ENCODE measurements at regions not wholly inside any gene's neighbourhood (a gene's known extent, or its start where the extent isn't known, plus 50 kb on each side); places are given as distances from the start of the nearest gene placed in this dataset.

DNA sequence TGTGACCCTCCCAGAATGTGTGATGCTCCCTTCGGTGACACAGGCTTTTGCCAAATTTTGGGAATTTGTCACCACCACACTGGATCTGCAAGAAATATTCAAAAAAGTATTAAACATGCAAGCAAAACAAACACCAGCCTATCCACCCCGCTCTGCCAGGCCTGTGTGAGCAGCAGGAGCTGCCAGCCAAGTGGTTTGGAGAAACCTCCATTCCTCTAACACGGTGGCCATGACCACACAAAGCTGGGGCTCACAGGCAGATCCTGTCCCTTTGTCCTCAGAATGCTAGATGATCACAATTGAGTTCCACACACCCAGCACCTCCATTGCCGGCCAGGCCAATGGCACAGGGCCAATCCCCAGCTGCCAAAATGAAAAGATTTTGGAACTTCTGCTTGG is 261.9 kb upstream of the PPP2R2D start:
- DNase-seq, result no peak

GRCh38 chr10:131640045-131640644 is 260.7 kb upstream of the PPP2R2D start:
- DNase-seq, result no peak

- no peak for DNase-seq
Measured at GRCh38 chr10:131641231-131641630, 259.6 kb upstream of the PPP2R2D start.

- DNase-seq, result no peak
Measured at GRCh38 chr10:131641898-131642297, 258.9 kb upstream of the PPP2R2D start.

DNA sequence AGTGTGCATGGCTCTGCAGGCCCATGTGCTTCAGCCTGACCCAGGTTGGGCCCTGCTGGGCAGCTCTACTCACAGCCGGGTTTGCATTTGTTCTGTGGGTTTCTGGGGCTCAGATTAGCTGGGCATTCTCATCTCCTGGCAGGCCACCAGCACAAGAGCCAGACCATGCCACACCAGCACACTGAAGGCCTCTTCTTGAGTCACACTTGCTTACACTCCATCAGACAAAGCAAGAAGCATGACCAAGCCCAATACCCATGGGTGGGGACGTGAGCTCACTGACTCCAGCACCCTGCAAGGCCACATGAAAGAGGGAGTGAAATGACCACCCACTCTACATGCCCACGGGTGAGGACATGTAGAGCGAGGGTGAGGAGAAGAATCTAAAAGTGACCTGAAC is 257.8 kb upstream of the PPP2R2D start:
- DNase-seq, result no peak

GRCh38 chr10:131644289-131644688 is 256.5 kb upstream of the PPP2R2D start:
- no peak for DNase-seq

- no peak for DNase-seq
Measured at GRCh38 chr10:131644864-131645658, 255.7 kb upstream of the PPP2R2D start.

GRCh38 chr10:131645756-131646155 is 255.1 kb upstream of the PPP2R2D start:
- DNase-seq, result no peak

DNA sequence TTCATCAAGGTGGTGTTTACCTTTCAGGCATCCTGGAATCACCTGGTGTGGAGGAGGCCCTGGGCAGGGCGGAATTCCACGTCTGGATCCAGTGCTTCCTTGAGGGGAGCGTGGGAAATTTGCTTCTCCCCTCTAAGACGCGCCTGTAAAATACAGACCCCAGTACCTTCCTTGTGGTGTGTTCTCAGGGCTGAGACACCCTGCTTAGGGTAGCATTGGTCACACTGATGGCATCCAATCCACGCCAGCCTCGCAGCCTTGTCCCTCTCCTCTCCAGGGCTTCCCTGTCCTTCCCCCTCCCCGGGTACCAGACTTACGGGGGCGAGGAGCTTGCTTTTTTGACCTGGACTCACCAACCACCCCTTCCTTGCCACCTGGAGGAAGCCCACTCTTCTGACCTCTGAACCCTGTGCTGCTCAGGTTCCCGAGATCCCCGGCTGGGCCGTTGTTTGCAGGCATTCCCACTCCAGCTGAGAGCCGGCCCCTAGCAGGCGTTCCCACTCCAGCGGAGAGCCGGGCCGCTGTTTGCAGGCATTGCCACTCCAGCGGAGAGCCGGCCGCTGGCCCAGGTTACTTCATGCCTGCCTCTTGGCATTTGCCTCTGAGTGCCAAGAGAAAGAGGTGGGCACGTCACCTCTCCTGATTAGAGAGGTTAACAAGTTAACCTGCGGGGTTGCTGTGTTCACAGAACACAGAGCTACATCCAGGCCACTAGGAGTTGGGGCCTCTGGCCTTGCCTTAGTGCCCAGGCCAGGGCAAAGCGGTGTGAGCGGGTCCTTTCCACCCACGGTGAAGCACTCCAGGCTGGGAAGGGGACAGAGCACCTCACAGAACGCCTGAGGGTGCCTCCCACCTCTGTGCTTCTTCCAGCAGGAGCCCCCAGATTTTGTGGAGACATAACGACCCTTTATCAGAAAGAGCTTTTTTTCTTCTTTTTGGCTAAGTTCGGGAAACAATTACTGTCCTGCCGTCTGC is 254.0 kb upstream of the PPP2R2D start:
- DNase-seq, result no peak

DNA sequence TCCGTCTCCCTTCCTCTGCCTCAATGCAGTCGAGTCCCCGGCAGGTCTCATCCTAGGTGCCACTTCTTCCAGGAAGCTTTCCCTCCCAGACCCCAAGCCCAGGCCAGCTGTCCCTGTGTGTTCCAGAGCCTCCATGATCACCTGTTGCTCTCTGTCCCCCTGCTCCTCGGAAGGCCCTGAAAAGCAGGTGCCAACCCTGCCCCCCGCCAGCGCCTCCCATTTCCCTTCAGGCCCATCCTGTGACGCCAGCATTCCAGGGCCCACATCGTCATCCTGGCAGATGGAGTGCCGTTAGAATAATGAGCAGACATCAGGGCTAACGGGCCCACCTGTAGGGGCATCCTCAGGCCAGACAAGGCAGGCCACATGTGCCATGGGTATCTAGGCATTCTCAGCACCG is 253.0 kb upstream of the PPP2R2D start:
- no peak for DNase-seq

GRCh38 chr10:131648386-131649020 is 252.3 kb upstream of the PPP2R2D start:
- no peak for DNase-seq

- DNase-seq, result no peak
Measured at GRCh38 chr10:131649617-131650016, 251.2 kb upstream of the PPP2R2D start.

GRCh38 chr10:131650169-131650705 is 250.6 kb upstream of the PPP2R2D start:
- no peak for DNase-seq

DNA sequence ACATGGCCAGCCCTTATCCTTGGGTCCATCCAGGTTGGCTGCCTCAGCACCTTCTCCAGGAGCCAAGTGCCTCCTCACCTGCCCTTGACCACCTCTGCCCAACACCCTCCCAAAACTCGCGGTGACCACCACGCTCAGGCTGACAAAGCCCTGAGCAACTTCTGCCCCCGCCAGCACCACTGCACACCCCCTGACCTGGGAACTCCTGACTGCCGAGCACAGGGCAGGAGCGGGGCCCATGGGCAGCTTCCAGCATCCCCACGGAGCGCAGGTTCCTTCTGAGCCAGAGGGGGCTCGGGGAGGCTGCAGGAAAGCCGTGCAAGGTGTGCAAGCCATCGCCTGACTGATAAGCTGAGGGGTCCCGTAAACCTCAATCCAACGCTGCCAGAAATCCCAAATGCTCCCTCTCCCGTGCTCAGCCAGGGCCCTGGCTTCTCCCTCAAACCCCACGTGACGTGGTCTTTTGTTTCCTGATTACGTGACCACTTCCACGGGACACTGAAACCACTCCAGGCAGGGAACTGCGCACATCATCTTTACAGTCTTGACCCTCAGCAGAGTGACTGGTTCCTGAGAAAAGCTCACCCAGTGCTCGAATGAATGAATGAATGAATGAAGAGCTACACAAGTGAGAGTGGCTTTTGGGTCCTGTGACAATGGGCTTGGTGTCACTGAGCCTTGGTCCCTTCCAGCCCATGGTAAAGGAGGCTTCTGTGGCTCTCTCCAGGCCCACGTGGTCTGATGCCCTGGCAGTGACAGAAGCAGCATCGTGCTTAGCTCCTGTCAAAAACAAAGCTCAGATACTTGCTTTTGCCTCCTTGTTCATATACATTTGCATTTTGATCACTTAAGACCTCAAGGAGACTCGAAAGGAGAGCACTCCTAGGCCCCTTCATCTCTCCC is 249.8 kb upstream of the PPP2R2D start:
- no peak for DNase-seq

- no peak for DNase-seq
Measured at GRCh38 chr10:131651674-131652437, 249.0 kb upstream of the PPP2R2D start.

DNA sequence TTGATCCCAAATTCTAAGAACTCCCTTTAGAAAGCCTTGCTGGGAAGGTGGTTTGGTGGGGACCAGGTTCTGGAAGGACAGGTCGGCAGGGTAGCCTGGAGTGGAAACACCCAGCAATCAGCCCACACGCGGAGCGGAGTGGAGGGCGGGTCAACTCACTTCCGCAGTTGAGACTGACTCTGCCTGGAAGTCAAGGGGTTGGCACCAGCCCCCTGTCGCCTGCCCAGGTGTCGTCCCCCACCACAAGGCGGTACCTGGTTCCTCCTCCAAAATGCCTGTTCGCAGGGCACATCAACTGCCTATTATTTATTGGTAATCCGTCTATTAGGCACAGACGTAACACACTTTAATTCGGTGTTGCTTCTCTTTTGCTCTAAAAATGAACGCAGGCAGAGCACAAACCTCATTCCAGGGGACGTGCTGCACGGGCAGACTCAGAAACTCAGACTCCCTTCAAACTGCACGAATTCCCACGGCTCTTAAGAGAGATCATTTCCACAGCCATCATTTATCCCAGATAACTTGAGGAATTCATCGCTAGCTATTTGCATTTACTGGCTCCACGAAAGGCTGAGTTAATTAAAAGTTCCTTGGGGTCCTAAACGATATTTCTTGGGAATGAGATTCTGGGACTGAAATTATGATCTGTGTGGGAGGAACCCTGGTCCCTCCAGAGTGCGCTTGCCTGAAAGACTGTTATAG is 248.2 kb upstream of the PPP2R2D start:
- DNase-seq, result no peak

DNA sequence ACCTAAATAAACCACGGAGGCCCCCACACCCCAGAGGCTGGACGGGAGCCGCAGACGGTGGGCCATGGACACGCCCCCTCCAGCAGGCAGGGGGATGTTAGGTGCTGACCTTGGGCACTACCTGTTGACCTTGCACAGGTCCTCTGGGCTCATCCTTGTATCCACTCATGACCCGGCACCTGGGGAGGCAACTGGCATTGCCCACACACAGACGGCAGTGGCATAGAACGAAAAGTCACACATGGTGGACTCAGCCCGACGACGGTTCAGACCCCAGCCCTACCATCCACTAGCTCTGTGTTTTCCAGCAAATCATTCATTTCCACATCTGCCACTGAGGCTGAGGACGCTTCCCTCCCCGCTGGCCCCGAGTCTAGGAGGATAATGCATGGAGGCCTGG is 247.7 kb upstream of the PPP2R2D start:
- no peak for DNase-seq

- no peak for DNase-seq
Measured at GRCh38 chr10:131653554-131654470, 247.0 kb upstream of the PPP2R2D start.

- DNase-seq, result no peak
Measured at GRCh38 chr10:131654471-131655087, 246.2 kb upstream of the PPP2R2D start.
